T-helper 2 cell treated with Interferon-gamma antibody and Interleukin-4, amounts not matched to agents 100 ng/mL and 5 ng/mL, for 36 hours (primary cell): ENCODE measurements at regions not wholly inside any gene's neighbourhood (a gene's known extent, or its start where the extent isn't known, plus 50 kb on each side); places are given as distances from the start of the nearest gene placed in this dataset.
"Not testable (repeated sequence)": the region's sequence is repeated elsewhere in the genome, so short reads cannot be mapped to it uniquely, and the experiment has no call there.

ENCODE experiments used
- intact Hi-C: fragments of 100-400 bp; cut with micrococcal nuclease; formaldehyde crosslinking; loops from one replicate; pipeline ENCODE4 v1.15.1; 2023

GRCh38 chr4:111022758-111023157 is 399.9 kb upstream of the PITX2 start:
- intact Hi-C loops, result no loop called here

- intact Hi-C loops, result no loop called here
These were observed 404.6 kb upstream of the PITX2 start for GRCh38 chr4:111027526-111027925.

GRCh38 chr4:111028795-111029194 is 405.9 kb upstream of the PITX2 start:
- intact Hi-C loops, result no loop called here

GRCh38 chr4:111031001-111031579 is 408.2 kb upstream of the PITX2 start:
- intact Hi-C loops, result no loop called here

- intact Hi-C loops, result no loop called here
These were observed 408.7 kb upstream of the PITX2 start for GRCh38 chr4:111031596-111031995.

GRCh38 chr4:111037591-111038360 is 414.9 kb upstream of the PITX2 start:
- intact Hi-C loops, result no loop called here

GRCh38 chr4:111040904-111041303 is 418.0 kb upstream of the PITX2 start:
- intact Hi-C loops, result no loop called here

GRCh38 chr4:111043286-111043685 is 420.4 kb upstream of the PITX2 start:
- intact Hi-C loops, result no loop called here

- intact Hi-C loops, result no loop called here
These were observed 423.1 kb upstream of the PITX2 start for GRCh38 chr4:111045992-111046391.

- intact Hi-C loops, result no loop called here
These were observed 423.9 kb upstream of the PITX2 start for GRCh38 chr4:111046811-111047210.

GRCh38 chr4:111048316-111048715 is 425.4 kb upstream of the PITX2 start:
- intact Hi-C loops, result no loop called here

- intact Hi-C loops, result no loop called here
These were observed 441.6 kb upstream of the PITX2 start for GRCh38 chr4:111064342-111064993.

- intact Hi-C loops, result no loop called here
These were observed 443.1 kb upstream of the PITX2 start for GRCh38 chr4:111066001-111066400.

GRCh38 chr4:111066447-111066846 is 443.6 kb upstream of the PITX2 start:
- intact Hi-C loops, result no loop called here

GRCh38 chr4:111066887-111067286 is 444.0 kb upstream of the PITX2 start:
- intact Hi-C loops, result no loop called here

- intact Hi-C loops, result no loop called here
These were observed 446.0 kb upstream of the PITX2 start for GRCh38 chr4:111068883-111069282.

GRCh38 chr4:111070390-111070789 is 447.5 kb upstream of the PITX2 start:
- intact Hi-C loops, result no loop called here

- intact Hi-C loops, result no loop called here
These were observed 451.7 kb upstream of the PITX2 start for GRCh38 chr4:111074523-111075114.

GRCh38 chr4:111076299-111076698 is 453.4 kb upstream of the PITX2 start:
- intact Hi-C loops, result not testable (repeated sequence)

GRCh38 chr4:111108153-111108552 is 485.3 kb upstream of the PITX2 start:
- intact Hi-C loops, result no loop called here

GRCh38 chr4:111113591-111113990 is 490.7 kb upstream of the PITX2 start:
- intact Hi-C loops, result no loop called here

GRCh38 chr4:111115881-111116280 is 493.0 kb upstream of the PITX2 start:
- intact Hi-C loops, result no loop called here
